ENCODE measurements at regions not wholly inside any gene's neighbourhood (a gene's known extent, or its start where the extent isn't known, plus 50 kb on each side); places are given as distances from the start of the nearest gene placed in this dataset.

- Histone ChIP-seq H3K27ac (no peak overlapping the region), H3K4me3 (no peak overlapping the region), H3K4me1 (peaks cover 2 to 12% (median 6%) of the 10 kb centered on the region in 4 donors), H3K36me3 (no peaks in the 10 kb centered on the region), H3K27me3 (peaks cover 0 to 30% (median 0%) of the 10 kb centered on the region in 3 donors), H3K9me3 (no peaks in the 10 kb centered on the region)
- no peak for TF ChIP-seq POLR2A (IDR thresholded peaks at IDR 0.05)
- no peak for TF ChIP-seq POLR2AphosphoS5 (IDR thresholded peaks at IDR 0.05)
- TF ChIP-seq, protein P1, sequence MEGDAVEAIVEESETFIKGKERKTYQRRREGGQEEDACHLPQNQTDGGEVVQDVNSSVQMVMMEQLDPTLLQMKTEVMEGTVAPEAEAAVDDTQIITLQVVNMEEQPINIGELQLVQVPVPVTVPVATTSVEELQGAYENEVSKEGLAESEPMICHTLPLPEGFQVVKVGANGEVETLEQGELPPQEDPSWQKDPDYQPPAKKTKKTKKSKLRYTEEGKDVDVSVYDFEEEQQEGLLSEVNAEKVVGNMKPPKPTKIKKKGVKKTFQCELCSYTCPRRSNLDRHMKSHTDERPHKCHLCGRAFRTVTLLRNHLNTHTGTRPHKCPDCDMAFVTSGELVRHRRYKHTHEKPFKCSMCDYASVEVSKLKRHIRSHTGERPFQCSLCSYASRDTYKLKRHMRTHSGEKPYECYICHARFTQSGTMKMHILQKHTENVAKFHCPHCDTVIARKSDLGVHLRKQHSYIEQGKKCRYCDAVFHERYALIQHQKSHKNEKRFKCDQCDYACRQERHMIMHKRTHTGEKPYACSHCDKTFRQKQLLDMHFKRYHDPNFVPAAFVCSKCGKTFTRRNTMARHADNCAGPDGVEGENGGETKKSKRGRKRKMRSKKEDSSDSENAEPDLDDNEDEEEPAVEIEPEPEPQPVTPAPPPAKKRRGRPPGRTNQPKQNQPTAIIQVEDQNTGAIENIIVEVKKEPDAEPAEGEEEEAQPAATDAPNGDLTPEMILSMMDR (IDR thresholded peaks at IDR 0.05) = no peak
- no peak for TF ChIP-seq EP300 (IDR thresholded peaks at IDR 0.05)
- WGBS, 5 donors = 81 to 83% (median 81%) methylated on average over 25 to 33 of the region's 33 CpGs
- DNase-seq = peak in 1 of 2 donors; percentile 22
- intact Hi-C loops (cut with DNase I; ENCODE audit: low total_unique reads) = no loop called here
Measured at GRCh38 chr14:104390941-104391901, 188.3 kb upstream of the C14orf180 start.

DNA sequence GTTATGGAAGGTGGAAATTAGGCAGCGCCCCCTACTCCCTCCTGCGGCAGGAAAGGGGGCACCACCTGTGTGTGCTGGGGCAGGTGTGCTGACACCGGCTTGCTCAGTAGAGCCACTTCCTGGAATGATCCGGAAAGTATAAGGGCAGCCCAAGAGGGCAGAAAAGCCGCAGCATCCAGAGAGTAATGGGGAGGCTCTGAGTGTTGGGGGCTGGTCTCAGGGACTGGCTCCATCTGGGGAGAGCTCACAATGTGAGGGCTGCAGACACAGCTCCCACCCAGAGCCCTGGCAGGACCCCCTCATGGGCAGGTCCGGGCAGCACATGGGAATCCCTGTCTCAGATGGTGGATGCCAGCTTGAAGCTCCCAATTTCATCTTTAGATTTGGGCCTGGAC lies 187.6 kb upstream of the C14orf180 start:
- no peak for DNase-seq
- H3K27me3 ChIP-seq = peaks cover 0 to 30% (median 0%) of the 10 kb centered on the region in 3 donors
- WGBS, 5 donors = 70 to 82% (median 80%) methylated on average over 5 to 6 of the region's 6 CpGs

DNA sequence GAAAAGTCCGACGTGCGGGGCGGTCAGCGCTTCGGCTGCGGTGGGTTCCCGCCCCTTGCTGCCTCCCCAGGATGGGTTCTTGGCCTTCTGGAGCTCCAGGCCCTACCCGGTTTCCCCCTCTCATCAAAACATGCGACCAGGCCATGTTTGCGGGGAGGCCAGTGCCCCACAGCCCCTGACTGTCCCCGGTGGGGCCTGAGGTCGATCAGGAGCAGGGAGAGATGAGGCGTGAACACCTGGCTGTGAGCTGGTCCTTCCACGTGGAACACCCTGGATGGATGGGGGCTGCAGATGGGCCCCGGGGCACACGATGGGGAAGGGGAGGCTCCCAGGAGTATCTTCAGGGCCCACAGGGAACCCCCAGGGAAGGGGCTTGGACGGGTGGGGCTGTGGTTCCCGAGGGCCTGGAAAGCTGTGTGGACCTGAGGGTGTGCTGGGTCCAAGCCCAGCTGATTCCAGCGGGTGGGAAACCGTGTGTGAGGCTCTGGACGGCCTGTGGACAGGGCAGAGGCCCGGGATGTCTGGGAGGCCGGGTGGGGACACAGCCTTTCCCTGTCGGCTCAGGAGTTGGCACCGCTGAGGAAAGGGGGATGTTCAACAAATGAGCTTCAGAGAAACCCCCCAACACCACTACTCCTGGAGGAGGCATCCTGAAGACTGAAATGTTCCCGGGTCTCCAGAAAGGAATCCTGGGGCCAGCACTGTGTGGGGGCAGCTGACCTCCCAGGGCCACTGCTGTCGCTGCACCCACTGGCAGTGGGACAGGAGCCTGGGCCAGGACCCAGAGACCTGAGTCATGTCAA lies 187.0 kb upstream of the C14orf180 start:
- intact Hi-C loops (cut with DNase I; ENCODE audit: low total_unique reads) = no loop called here
- Histone ChIP-seq H3K4me3 (no peak overlapping the region), H3K9me3 (peaks cover 0 to 14% (median 11%) of the 10 kb centered on the region in 4 donors), H3K4me1 (peaks cover 2 to 12% (median 6%) of the 10 kb centered on the region in 4 donors), H3K36me3 (no peaks in the 10 kb centered on the region), H3K27ac (no peak overlapping the region), H3K27me3 (peaks cover 0 to 30% (median 0%) of the 10 kb centered on the region in 3 donors)
- no peak for DNase-seq
- no peak for TF ChIP-seq EP300 (IDR thresholded peaks at IDR 0.05)
- no peak for TF ChIP-seq POLR2AphosphoS5 (IDR thresholded peaks at IDR 0.05)
- TF ChIP-seq, protein P1 (IDR thresholded peaks at IDR 0.05) = no peak
- TF ChIP-seq POLR2A (IDR thresholded peaks at IDR 0.05) = no peak
- 84 to 91% (median 89%) methylated on average over 25 to 28 of the region's 28 CpGs for WGBS, 5 donors

More for the DNA sequence above, 187.6 kb upstream of the C14orf180 start:
- Histone ChIP-seq H3K4me3 (no peak overlapping the region), H3K27ac (no peak overlapping the region), H3K4me1 (peaks cover 2 to 12% (median 6%) of the 10 kb centered on the region in 4 donors), H3K36me3 (no peaks in the 10 kb centered on the region), H3K9me3 (peaks cover 0 to 8% (median 5%) of the 10 kb centered on the region in 4 donors)
- intact Hi-C loops (cut with DNase I; ENCODE audit: low total_unique reads) = no loop called here
- no peak for TF ChIP-seq EP300 (IDR thresholded peaks at IDR 0.05)
- TF ChIP-seq, protein P1 (IDR thresholded peaks at IDR 0.05) = no peak
- no peak for TF ChIP-seq POLR2AphosphoS5 (IDR thresholded peaks at IDR 0.05)
- TF ChIP-seq POLR2A (IDR thresholded peaks at IDR 0.05) = no peak
